ENCODE measurements at regions not wholly inside any gene's neighbourhood (a gene's known extent, or its start where the extent isn't known, plus 50 kb on each side); places are given as distances from the start of the nearest gene placed in this dataset.

- no peak for TF ChIP-seq SRSF7 (optimal IDR thresholded peaks at IDR 0.05; ENCODE audit: low read depth, low read length)
- no peak for TF ChIP-seq TCF3 (CRISPR knock-in tag; IDR thresholded peaks at IDR 0.05)
- no peak for TF ChIP-seq ARID4B (CRISPR knock-in tag; IDR thresholded peaks at IDR 0.05)
- TF ChIP-seq BDP1 (IDR thresholded peaks at IDR 0.05; ENCODE audit: insufficient read depth, insufficient read length), result no peak
- no peak for TF ChIP-seq ZBED1 (IDR thresholded peaks at IDR 0.05)
- TF ChIP-seq ZBTB1 (CRISPR knock-in tag; IDR thresholded peaks at IDR 0.05; ENCODE audit: borderline replicate concordance, low read depth), result no peak
- TF ChIP-seq GMEB1 (CRISPR knock-in tag; IDR thresholded peaks at IDR 0.05), result no peak
These were observed 317.2 kb downstream of the LTN1 start (continued) for GRCh38 chr21:28675331-28676041.
